ENCODE measurements at regions not wholly inside any gene's neighbourhood (a gene's known extent, or its start where the extent isn't known, plus 50 kb on each side); places are given as distances from the start of the nearest gene placed in this dataset.

DNA sequence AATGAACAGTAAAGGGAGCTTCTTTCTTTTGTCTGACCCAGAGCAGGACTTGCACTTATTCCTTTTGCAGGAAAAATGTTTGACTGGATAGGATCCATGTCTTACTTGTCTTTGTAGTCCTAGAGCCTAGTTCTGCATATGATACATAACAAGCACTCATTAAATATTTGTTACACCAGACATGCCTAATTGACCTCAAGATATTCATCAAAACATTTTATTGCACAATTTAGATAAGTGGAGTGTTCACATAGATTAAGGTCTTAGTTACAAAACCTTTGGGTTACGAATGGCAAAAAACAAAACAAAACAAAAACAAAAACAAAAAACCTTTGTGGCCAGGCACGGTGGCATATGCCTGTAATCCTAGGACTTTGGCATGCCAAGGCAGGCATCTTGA, 735.8 kb upstream of the NRSN1 start:
- no peak for TF ChIP-seq POLR2A (IDR thresholded peaks at IDR 0.05)
- TF ChIP-seq, protein P1, sequence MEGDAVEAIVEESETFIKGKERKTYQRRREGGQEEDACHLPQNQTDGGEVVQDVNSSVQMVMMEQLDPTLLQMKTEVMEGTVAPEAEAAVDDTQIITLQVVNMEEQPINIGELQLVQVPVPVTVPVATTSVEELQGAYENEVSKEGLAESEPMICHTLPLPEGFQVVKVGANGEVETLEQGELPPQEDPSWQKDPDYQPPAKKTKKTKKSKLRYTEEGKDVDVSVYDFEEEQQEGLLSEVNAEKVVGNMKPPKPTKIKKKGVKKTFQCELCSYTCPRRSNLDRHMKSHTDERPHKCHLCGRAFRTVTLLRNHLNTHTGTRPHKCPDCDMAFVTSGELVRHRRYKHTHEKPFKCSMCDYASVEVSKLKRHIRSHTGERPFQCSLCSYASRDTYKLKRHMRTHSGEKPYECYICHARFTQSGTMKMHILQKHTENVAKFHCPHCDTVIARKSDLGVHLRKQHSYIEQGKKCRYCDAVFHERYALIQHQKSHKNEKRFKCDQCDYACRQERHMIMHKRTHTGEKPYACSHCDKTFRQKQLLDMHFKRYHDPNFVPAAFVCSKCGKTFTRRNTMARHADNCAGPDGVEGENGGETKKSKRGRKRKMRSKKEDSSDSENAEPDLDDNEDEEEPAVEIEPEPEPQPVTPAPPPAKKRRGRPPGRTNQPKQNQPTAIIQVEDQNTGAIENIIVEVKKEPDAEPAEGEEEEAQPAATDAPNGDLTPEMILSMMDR (IDR thresholded peaks at IDR 0.05), result no peak

All from right lobe of liver (tissue), 4 donors.